Epithelial cell of esophagus (primary cell): ENCODE measurements at regions not wholly inside any gene's neighbourhood (a gene's known extent, or its start where the extent isn't known, plus 50 kb on each side); places are given as distances from the start of the nearest gene placed in this dataset.

Experiments
- DNase-seq: peaks from one replicate; pipeline ENCODE4 v3.0.0; 2010; ENCODE audit warnings: low read depth
- H3K4me3 ChIP-seq: 2 replicates; pipeline ENCODE4 v1.5.1; 2011; ENCODE audit warnings: mild to moderate bottlenecking, low read length, control low read depth
- CTCF ChIP-seq: IDR thresholded peaks from 2 replicates; pipeline ENCODE4 v1.5.1; 2011; ENCODE audit warnings: low read depth, mild to moderate bottlenecking, low read length, control low read depth, inconsistent platforms; ENCODE audit not compliant: insufficient read depth; ENCODE audit errors: missing control alignments

DNA sequence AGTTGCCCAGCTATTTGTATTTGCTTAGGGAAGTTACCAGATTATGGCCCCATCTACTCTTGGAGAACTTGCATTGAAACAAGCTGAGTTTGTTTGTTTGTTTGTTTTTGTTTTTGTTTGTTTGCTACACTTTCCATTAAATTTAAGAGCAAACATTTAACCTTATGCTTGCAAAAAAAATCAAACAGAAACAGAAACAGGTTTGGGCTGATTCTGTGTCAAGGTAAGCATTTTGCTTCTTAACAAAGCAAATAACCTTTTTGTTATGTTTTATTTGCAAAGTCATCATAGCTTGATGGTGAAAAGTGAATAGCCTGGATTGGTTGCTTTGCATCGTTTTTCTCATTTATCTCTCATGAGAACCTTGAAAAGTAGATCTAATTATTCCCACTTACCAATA, 531.8 kb downstream of the EFNB2 start:
- TF ChIP-seq CTCF, result no peak
- DNase-seq, result no peak
- no peak overlapping the region for H3K4me3 ChIP-seq

DNA sequence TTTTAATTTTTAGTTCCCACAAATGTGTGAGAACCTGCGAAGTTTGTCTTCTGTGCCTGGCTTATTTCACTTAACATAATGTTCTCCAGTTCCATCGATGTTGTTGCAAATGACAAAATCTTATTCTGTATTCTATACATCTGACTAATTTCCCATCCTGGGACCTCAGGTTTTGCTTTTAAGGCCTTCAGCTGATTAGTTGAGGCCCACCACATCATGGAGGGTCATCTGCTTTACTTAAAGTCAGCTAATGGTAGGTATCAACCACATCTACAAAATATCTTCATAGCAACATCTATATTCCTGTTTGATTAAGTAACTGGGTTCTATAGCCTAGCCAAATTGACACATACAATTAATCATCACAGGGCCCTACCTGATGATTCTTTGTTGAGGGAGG, 534.0 kb downstream of the EFNB2 start:
- DNase-seq, result no peak
- H3K4me3 ChIP-seq, result no peak overlapping the region
- no peak for TF ChIP-seq CTCF

- DNase-seq, result no peak
- no peak for TF ChIP-seq CTCF
- no peak overlapping the region for H3K4me3 ChIP-seq
Observed at GRCh38 chr13:105997581-105998550, 537.6 kb downstream of the EFNB2 start.

- DNase-seq, result no peak
- no peak for TF ChIP-seq CTCF
- H3K4me3 ChIP-seq, result no peak overlapping the region
Observed at GRCh38 chr13:105996391-105997025, 539.0 kb downstream of the EFNB2 start.

DNA sequence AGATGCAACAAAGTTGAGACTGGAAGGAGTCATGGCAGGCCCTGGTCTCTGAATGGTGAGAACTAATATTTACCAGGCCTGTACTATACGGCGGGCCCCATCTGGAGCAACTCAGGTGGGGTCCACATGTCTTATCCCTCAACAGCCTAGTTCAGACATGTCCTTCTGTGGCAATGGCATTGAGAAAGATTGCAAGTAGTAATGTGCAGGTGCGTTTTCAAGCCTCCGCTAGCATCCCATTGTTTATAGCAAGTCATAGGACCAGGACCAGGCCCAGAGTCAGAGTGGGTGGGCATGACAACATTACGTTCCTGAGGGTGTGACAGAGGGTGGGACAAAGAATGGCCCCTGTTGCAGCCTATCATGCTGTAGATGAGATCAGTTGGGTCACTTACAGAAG, 541.1 kb downstream of the EFNB2 start:
- no peak for DNase-seq
- TF ChIP-seq CTCF, result no peak

GRCh38 chr13:105991622-105992277, 543.7 kb downstream of the EFNB2 start:
- peak; percentile 6 for TF ChIP-seq CTCF
- peak; percentile 100 for DNase-seq
- H3K4me3 ChIP-seq, result no peak overlapping the region

More for the DNA sequence above, 541.1 kb downstream of the EFNB2 start:
- H3K4me3 ChIP-seq, result no peak overlapping the region
